ENCODE measurements at regions not wholly inside any gene's neighbourhood (a gene's known extent, or its start where the extent isn't known, plus 50 kb on each side); places are given as distances from the start of the nearest gene placed in this dataset.

GRCh38 chr13:30125422-30126073, 181.8 kb downstream of the KATNAL1 start (continued):
- TF ChIP-seq ZNF621 (tag by site-specific recombination; IDR thresholded peaks at IDR 0.05) (no peak), ZNF548 (tag by site-specific recombination; IDR thresholded peaks at IDR 0.05) (no peak), ZNF274 (IDR thresholded peaks at IDR 0.05; ENCODE audit: low read length) (no peak), ZNF274 (tag by site-specific recombination; IDR thresholded peaks at IDR 0.05; ENCODE audit: borderline replicate concordance) (no peak), ZNF747 (tag by site-specific recombination; IDR thresholded peaks at IDR 0.05) (no peak)

GRCh38 chr13:30124131-30124768, 183.1 kb downstream of the KATNAL1 start:
- TF ChIP-seq ZNF747 (tag by site-specific recombination; IDR thresholded peaks at IDR 0.05) (no peak), ZNF549 (tag by site-specific recombination; IDR thresholded peaks at IDR 0.05) (no peak)
- TF ChIP-seq, protein P1, sequence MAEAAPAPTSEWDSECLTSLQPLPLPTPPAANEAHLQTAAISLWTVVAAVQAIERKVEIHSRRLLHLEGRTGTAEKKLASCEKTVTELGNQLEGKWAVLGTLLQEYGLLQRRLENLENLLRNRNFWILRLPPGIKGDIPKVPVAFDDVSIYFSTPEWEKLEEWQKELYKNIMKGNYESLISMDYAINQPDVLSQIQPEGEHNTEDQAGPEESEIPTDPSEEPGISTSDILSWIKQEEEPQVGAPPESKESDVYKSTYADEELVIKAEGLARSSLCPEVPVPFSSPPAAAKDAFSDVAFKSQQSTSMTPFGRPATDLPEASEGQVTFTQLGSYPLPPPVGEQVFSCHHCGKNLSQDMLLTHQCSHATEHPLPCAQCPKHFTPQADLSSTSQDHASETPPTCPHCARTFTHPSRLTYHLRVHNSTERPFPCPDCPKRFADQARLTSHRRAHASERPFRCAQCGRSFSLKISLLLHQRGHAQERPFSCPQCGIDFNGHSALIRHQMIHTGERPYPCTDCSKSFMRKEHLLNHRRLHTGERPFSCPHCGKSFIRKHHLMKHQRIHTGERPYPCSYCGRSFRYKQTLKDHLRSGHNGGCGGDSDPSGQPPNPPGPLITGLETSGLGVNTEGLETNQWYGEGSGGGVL (tag by site-specific recombination; IDR thresholded peaks at IDR 0.05), result no peak
- POLR2A ChIA-PET, result interaction anchor here (0.6 kb wide), 1 partner anchor 342 kb away, joined by 3 read pairs; the partner anchor contains the start of gene HMGB1
- Histone ChIP-seq H3K9me3 (ENCODE audit: control insufficient read depth, insufficient read depth, low read depth, low read length) (no peaks in the 10 kb centered on the region), H3K27ac (ENCODE audit: extremely low read depth, low read depth, low read length) (no peak overlapping the region), H3K4me3 (ENCODE audit: low read depth, low read length) (no peak overlapping the region), H3K4me1 (ENCODE audit: control insufficient read depth, insufficient read depth, low read length) (no peaks in the 10 kb centered on the region; the same call in 1 of the 2 replicates), H3K36me3 (ENCODE audit: control insufficient read depth in 2 of 2, insufficient read depth in 1 of 2, low read length in 2 of 2) (no peaks in the 10 kb centered on the region)
- CTCF ChIA-PET, result no interaction called here

DNA sequence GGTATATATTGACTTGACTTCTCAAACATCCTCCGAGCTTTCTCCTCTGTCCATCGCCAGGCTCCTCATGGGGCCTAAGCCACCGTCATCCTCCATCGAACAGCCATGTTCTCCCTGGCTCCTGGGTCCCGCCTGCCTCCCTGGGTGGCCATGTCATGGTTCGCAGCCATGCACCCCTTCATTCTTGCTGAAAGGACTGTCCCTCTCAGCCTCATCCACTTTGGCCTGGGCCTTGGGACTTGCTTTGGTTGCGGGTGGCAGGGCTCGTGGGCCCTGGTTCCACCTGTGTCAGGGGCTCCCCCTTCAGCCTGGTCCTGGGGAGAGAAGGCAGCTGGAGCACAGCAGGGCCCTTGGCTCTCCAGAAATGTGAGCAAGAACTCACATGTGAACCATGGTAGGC, 183.8 kb downstream of the KATNAL1 start:
- TF ChIP-seq, protein P2, sequence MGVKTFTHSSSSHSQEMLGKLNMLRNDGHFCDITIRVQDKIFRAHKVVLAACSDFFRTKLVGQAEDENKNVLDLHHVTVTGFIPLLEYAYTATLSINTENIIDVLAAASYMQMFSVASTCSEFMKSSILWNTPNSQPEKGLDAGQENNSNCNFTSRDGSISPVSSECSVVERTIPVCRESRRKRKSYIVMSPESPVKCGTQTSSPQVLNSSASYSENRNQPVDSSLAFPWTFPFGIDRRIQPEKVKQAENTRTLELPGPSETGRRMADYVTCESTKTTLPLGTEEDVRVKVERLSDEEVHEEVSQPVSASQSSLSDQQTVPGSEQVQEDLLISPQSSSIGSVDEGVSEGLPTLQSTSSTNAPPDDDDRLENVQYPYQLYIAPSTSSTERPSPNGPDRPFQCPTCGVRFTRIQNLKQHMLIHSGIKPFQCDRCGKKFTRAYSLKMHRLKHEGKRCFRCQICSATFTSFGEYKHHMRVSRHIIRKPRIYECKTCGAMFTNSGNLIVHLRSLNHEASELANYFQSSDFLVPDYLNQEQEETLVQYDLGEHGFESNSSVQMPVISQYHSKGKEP (tag by site-specific recombination; IDR thresholded peaks at IDR 0.05), result no peak
- TF ChIP-seq AEBP2 (tag by site-specific recombination; IDR thresholded peaks at IDR 0.05; ENCODE audit: borderline replicate concordance), result no peak
- no peak for TF ChIP-seq WT1 (tag by site-specific recombination; IDR thresholded peaks at IDR 0.05)
- TF ChIP-seq GLIS2 (tag by site-specific recombination; IDR thresholded peaks at IDR 0.05), result no peak
- TF ChIP-seq ZNF133 (tag by site-specific recombination; IDR thresholded peaks at IDR 0.05), result no peak
- no peak for TF ChIP-seq MEIS1 (CRISPR knock-in tag; IDR thresholded peaks at IDR 0.05; ENCODE audit: borderline replicate concordance)
- TF ChIP-seq RBAK (tag by site-specific recombination; IDR thresholded peaks at IDR 0.05), result no peak
- TF ChIP-seq ZNF785 (tag by site-specific recombination; IDR thresholded peaks at IDR 0.05), result no peak
- no peak for TF ChIP-seq ZNF664 (tag by site-specific recombination; IDR thresholded peaks at IDR 0.05)
- no peak for TF ChIP-seq MYNN (tag by site-specific recombination; IDR thresholded peaks at IDR 0.05; ENCODE audit: borderline replicate concordance)
- TF ChIP-seq SALL2 (tag by site-specific recombination; IDR thresholded peaks at IDR 0.05; ENCODE audit: borderline replicate concordance), result no peak
- ChIA-PET POLR2A (no interaction called here), CTCF (no interaction called here)
- Histone ChIP-seq H3K36me3 (ENCODE audit: control insufficient read depth in 2 of 2, insufficient read depth in 1 of 2, low read length in 2 of 2) (no peaks in the 10 kb centered on the region), H3K9me3 (ENCODE audit: control insufficient read depth, insufficient read depth, low read depth, low read length) (no peaks in the 10 kb centered on the region), H3K4me1 (ENCODE audit: control insufficient read depth, insufficient read depth, low read length) (no peaks in the 10 kb centered on the region; the same call in 1 of the 2 replicates), H3K4me3 (ENCODE audit: low read depth, low read length) (no peak overlapping the region), H3K27ac (ENCODE audit: extremely low read depth, low read depth, low read length) (no peak overlapping the region)
